ENCODE measurements at regions not wholly inside any gene's neighbourhood (a gene's known extent, or its start where the extent isn't known, plus 50 kb on each side); places are given as distances from the start of the nearest gene placed in this dataset.

- TF ChIP-seq CTCF (conservative IDR thresholded peaks at IDR 0.05; ENCODE audit: low read length) (no peak), EZH2phosphoT487 (IDR thresholded peaks at IDR 0.05; ENCODE audit: borderline replicate concordance, low read depth, low read length) (no peak)
These were observed 168.5 kb upstream of the ATXN1 start for GRCh38 chr6:16929809-16930208.
